ENCODE measurements at regions not wholly inside any gene's neighbourhood (a gene's known extent, or its start where the extent isn't known, plus 50 kb on each side); places are given as distances from the start of the nearest gene placed in this dataset.

- TF ChIP-seq YY1 (IDR thresholded peaks at IDR 0.05; ENCODE audit: low read depth) (no peak), TEAD4 (IDR thresholded peaks at IDR 0.05) (no peak), CEBPB (IDR thresholded peaks at IDR 0.05) (no peak), RAD21 (IDR thresholded peaks at IDR 0.05; ENCODE audit: low read depth) (no peak), CREB1 (IDR thresholded peaks at IDR 0.05; ENCODE audit: low read depth) (no peak), USF1 (IDR thresholded peaks at IDR 0.05) (no peak), EGR1 (IDR thresholded peaks at IDR 0.05) (no peak), NFIC (IDR thresholded peaks at IDR 0.05) (no peak), ZBTB7A (IDR thresholded peaks at IDR 0.05; ENCODE audit: low read depth) (no peak), EP300 (IDR thresholded peaks at IDR 0.05; ENCODE audit: borderline replicate concordance) (no peak), TAF1 (IDR thresholded peaks at IDR 0.05; ENCODE audit: low read depth) (no peak), MAX (IDR thresholded peaks at IDR 0.05) (no peak), TCF12 (IDR thresholded peaks at IDR 0.05; ENCODE audit: low read depth) (no peak), FOXM1 (IDR thresholded peaks at IDR 0.05; ENCODE audit: borderline replicate concordance, low read depth) (no peak), REST (IDR thresholded peaks at IDR 0.05; ENCODE audit: low read depth) (no peak)
Measured at GRCh38 chr16:62638324-62638911, 602.2 kb upstream of the CDH8 start.

GRCh38 chr16:62625326-62625725 is 589.1 kb upstream of the CDH8 start:
- TF ChIP-seq FOXM1 (IDR thresholded peaks at IDR 0.05; ENCODE audit: borderline replicate concordance, low read depth), result no peak
- no peak for TF ChIP-seq EGR1 (IDR thresholded peaks at IDR 0.05)
- no peak for TF ChIP-seq YY1 (IDR thresholded peaks at IDR 0.05; ENCODE audit: low read depth)
- TF ChIP-seq USF1 (IDR thresholded peaks at IDR 0.05), result no peak
- no peak for TF ChIP-seq CREB1 (IDR thresholded peaks at IDR 0.05; ENCODE audit: low read depth)
- no peak for TF ChIP-seq TCF12 (IDR thresholded peaks at IDR 0.05; ENCODE audit: low read depth)
- TF ChIP-seq TEAD4 (IDR thresholded peaks at IDR 0.05), result no peak
- TF ChIP-seq REST (IDR thresholded peaks at IDR 0.05; ENCODE audit: low read depth), result no peak
- no peak for TF ChIP-seq CEBPB (IDR thresholded peaks at IDR 0.05)
- no peak for TF ChIP-seq NFIC (IDR thresholded peaks at IDR 0.05)
- no peak for TF ChIP-seq TAF1 (IDR thresholded peaks at IDR 0.05; ENCODE audit: low read depth)
- TF ChIP-seq EP300 (IDR thresholded peaks at IDR 0.05; ENCODE audit: borderline replicate concordance), result no peak
- TF ChIP-seq RAD21 (IDR thresholded peaks at IDR 0.05; ENCODE audit: low read depth), result no peak
- no peak for TF ChIP-seq MAX (IDR thresholded peaks at IDR 0.05)
- TF ChIP-seq ZBTB7A (IDR thresholded peaks at IDR 0.05; ENCODE audit: low read depth), result no peak

- TF ChIP-seq TAF1 (IDR thresholded peaks at IDR 0.05; ENCODE audit: low read depth) (no peak), FOXM1 (IDR thresholded peaks at IDR 0.05; ENCODE audit: borderline replicate concordance, low read depth) (no peak), ZBTB7A (IDR thresholded peaks at IDR 0.05; ENCODE audit: low read depth) (no peak), EGR1 (IDR thresholded peaks at IDR 0.05) (no peak), CREB1 (IDR thresholded peaks at IDR 0.05; ENCODE audit: low read depth) (no peak), TCF12 (IDR thresholded peaks at IDR 0.05; ENCODE audit: low read depth) (no peak), RAD21 (IDR thresholded peaks at IDR 0.05; ENCODE audit: low read depth) (no peak), YY1 (IDR thresholded peaks at IDR 0.05; ENCODE audit: low read depth) (no peak)
Measured at GRCh38 chr16:62620275-62620674, 584.0 kb upstream of the CDH8 start.

GRCh38 chr16:62615526-62615925 is 579.3 kb upstream of the CDH8 start:
- TF ChIP-seq TEAD4 (IDR thresholded peaks at IDR 0.05), result no peak
- no peak for TF ChIP-seq EGR1 (IDR thresholded peaks at IDR 0.05)
- no peak for TF ChIP-seq MAX (IDR thresholded peaks at IDR 0.05)
- TF ChIP-seq CREB1 (IDR thresholded peaks at IDR 0.05; ENCODE audit: low read depth), result no peak
- TF ChIP-seq NFIC (IDR thresholded peaks at IDR 0.05), result no peak
- TF ChIP-seq TCF12 (IDR thresholded peaks at IDR 0.05; ENCODE audit: low read depth), result no peak

- TF ChIP-seq MAX (IDR thresholded peaks at IDR 0.05), result no peak
- TF ChIP-seq FOXM1 (IDR thresholded peaks at IDR 0.05; ENCODE audit: borderline replicate concordance, low read depth), result no peak
- no peak for TF ChIP-seq EP300 (IDR thresholded peaks at IDR 0.05; ENCODE audit: borderline replicate concordance)
- no peak for TF ChIP-seq TEAD4 (IDR thresholded peaks at IDR 0.05)
- TF ChIP-seq REST (IDR thresholded peaks at IDR 0.05; ENCODE audit: low read depth), result no peak
- TF ChIP-seq TCF12 (IDR thresholded peaks at IDR 0.05; ENCODE audit: low read depth), result no peak
- TF ChIP-seq TAF1 (IDR thresholded peaks at IDR 0.05; ENCODE audit: low read depth), result no peak
- no peak for TF ChIP-seq ZBTB7A (IDR thresholded peaks at IDR 0.05; ENCODE audit: low read depth)
- TF ChIP-seq RAD21 (IDR thresholded peaks at IDR 0.05; ENCODE audit: low read depth), result no peak
- TF ChIP-seq CREB1 (IDR thresholded peaks at IDR 0.05; ENCODE audit: low read depth), result no peak
Measured at GRCh38 chr16:62610291-62610690, 574.1 kb upstream of the CDH8 start.
